ENCODE measurements at regions not wholly inside any gene's neighbourhood (a gene's known extent, or its start where the extent isn't known, plus 50 kb on each side); places are given as distances from the start of the nearest gene placed in this dataset.
"Not testable (repeated sequence)": the region's sequence is repeated elsewhere in the genome, so short reads cannot be mapped to it uniquely, and the experiment has no call there.

DNA sequence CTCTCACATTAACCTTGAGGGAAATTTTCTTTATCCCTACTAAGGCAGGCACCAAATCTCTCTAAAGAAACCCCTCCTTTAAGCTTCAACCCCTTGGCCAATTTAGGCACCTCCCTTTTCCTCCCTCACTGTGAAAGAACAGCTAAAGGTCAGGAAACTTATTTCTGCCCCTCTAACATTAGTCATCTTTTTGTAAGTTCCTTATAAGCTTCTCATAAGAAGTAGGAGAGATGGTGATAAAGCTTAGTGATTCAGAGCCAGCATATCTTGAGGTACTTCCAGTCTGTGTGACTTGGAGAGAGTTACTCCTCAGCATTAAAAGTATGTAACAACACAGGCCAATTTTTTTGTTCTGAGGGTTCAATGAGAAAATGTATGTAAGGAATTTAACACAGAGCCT, 2244.7 kb downstream of the EPHA3 start:
- TF ChIP-seq, protein P1, sequence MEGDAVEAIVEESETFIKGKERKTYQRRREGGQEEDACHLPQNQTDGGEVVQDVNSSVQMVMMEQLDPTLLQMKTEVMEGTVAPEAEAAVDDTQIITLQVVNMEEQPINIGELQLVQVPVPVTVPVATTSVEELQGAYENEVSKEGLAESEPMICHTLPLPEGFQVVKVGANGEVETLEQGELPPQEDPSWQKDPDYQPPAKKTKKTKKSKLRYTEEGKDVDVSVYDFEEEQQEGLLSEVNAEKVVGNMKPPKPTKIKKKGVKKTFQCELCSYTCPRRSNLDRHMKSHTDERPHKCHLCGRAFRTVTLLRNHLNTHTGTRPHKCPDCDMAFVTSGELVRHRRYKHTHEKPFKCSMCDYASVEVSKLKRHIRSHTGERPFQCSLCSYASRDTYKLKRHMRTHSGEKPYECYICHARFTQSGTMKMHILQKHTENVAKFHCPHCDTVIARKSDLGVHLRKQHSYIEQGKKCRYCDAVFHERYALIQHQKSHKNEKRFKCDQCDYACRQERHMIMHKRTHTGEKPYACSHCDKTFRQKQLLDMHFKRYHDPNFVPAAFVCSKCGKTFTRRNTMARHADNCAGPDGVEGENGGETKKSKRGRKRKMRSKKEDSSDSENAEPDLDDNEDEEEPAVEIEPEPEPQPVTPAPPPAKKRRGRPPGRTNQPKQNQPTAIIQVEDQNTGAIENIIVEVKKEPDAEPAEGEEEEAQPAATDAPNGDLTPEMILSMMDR (IDR thresholded peaks at IDR 0.05; ENCODE audit: low read length), result not testable (repeated sequence)
- not testable (repeated sequence) for TF ChIP-seq EZH2 (IDR thresholded peaks at IDR 0.05; ENCODE audit: borderline replicate concordance, low read length)

All from OCI-LY1 (cell line).